ENCODE measurements at regions not wholly inside any gene's neighbourhood (a gene's known extent, or its start where the extent isn't known, plus 50 kb on each side); places are given as distances from the start of the nearest gene placed in this dataset.

- TF ChIP-seq UBTF (CRISPR knock-in tag; IDR thresholded peaks at IDR 0.05) (no peak), ZNF451 (CRISPR knock-in tag; IDR thresholded peaks at IDR 0.05) (no peak), MED13 (CRISPR knock-in tag; IDR thresholded peaks at IDR 0.05) (no peak)
Observed at GRCh38 chr2:228707846-228708245, 526.4 kb upstream of the SPHKAP start (continued).

GRCh38 chr2:228705318-228705717, 523.8 kb upstream of the SPHKAP start:
- intact Hi-C loops (cut with micrococcal nuclease; ENCODE audit: unreplicated experiment) (no loop called here), in situ Hi-C loops (cut with HindIII; ENCODE audit: extremely low pct_ligation_motif_present, low pct_unique_long_range_greater_than_20kb) (no loop called here)
- Histone ChIP-seq H3K9ac (ENCODE audit: insufficient read depth, low read depth, low read length) (no peak overlapping the region), H3K9me3 (ENCODE audit: low read length) (peaks cover 77% of the 10 kb centered on the region), H3K4me2 (ENCODE audit: low read depth, low read length) (no peak overlapping the region), H3K4me3 (replicated peaks in 1 of 3; ENCODE audit: insufficient read depth in 1 of 3, low read depth in 2 of 3, low read length in 3 of 3) (no peak overlapping the region), H3K27ac (ENCODE audit: extremely low read length, insufficient read depth, low read length) (no peak overlapping the region), H3K27me3 (ENCODE audit: control insufficient read depth in 1 of 2, insufficient read depth in 2 of 2, low read length in 2 of 2) (no peaks in the 10 kb centered on the region), H4K20me1 (ENCODE audit: insufficient read depth, low read length) (no peaks in the 10 kb centered on the region), H2AFZ (ENCODE audit: low read length) (no peak overlapping the region), H3K4me1 (ENCODE audit: insufficient read depth, low read length) (no peaks in the 10 kb centered on the region), H3K79me2 (ENCODE audit: insufficient read depth, low read length) (no peaks in the 10 kb centered on the region), H3K36me3 (replicated peaks in 1 of 2; ENCODE audit: control insufficient read depth in 1 of 2, insufficient read depth in 2 of 2, low read length in 2 of 2) (no peaks in the 10 kb centered on the region)
- no TSS peak for BruUV-seq (replicated peaks)
- FAIRE-seq: no peak
- no peak for ATAC-seq
- 3% methylated on average over 4 of the region's 4 CpGs for WGBS (ENCODE audit: low lambda C conversion rate)
- POLR2A ChIA-PET: no interaction called here
- no peak for DNase-seq (ENCODE audit: low spot score)
- CTCF ChIA-PET (ENCODE audit: low intra/inter-chr PET ratio, low total read pairs): no interaction called here
- TF ChIP-seq ZNF800 (CRISPR knock-in tag; IDR thresholded peaks at IDR 0.05): no peak
- TF ChIP-seq HNRNPUL1 (IDR thresholded peaks at IDR 0.05; ENCODE audit: low read depth, low read length): no peak
- TF ChIP-seq MBD4 (IDR thresholded peaks at IDR 0.05; ENCODE audit: borderline replicate concordance, low read length): no peak
- no peak for TF ChIP-seq MXD1 (CRISPR knock-in tag; IDR thresholded peaks at IDR 0.05)
- no peak for TF ChIP-seq PRPF4 (IDR thresholded peaks at IDR 0.05; ENCODE audit: low read depth, low read length, poor library complexity, severe bottlenecking)
- TF ChIP-seq SP140L (CRISPR knock-in tag; IDR thresholded peaks at IDR 0.05; ENCODE audit: borderline replicate concordance): no peak
- no peak for TF ChIP-seq ZNF382 (CRISPR knock-in tag; IDR thresholded peaks at IDR 0.05; ENCODE audit: borderline replicate concordance)
- TF ChIP-seq ZNF205 (CRISPR knock-in tag; IDR thresholded peaks at IDR 0.05): no peak
- TF ChIP-seq HNF4A (CRISPR knock-in tag; IDR thresholded peaks at IDR 0.05): no peak
- no peak for TF ChIP-seq ZNF816 (CRISPR knock-in tag; IDR thresholded peaks at IDR 0.05; ENCODE audit: borderline replicate concordance)
- no peak for TF ChIP-seq ZBTB20 (CRISPR knock-in tag; IDR thresholded peaks at IDR 0.05; ENCODE audit: borderline replicate concordance, low read depth)

Measured in HepG2 (cell line).